Naive thymus-derived CD8-positive, alpha-beta T cell (primary cell): ENCODE measurements at regions not wholly inside any gene's neighbourhood (a gene's known extent, or its start where the extent isn't known, plus 50 kb on each side); places are given as distances from the start of the nearest gene placed in this dataset.
"Not testable (repeated sequence)": the region's sequence is repeated elsewhere in the genome, so short reads cannot be mapped to it uniquely, and the experiment has no call there.

Source experiments
- ATAC-seq, 2 donors: fragments of 150-1000 bp; cut with Tn5 transposase in 1 of 2; sonication (Bioruptor Pico), chemical (Tn5 transposase) in 1 of 2; 1 replicate in 1 of 2; 2 replicates in 1 of 2; pipeline ENCODE4 v1.10.0; 2021; ENCODE audit warnings: mild to moderate bottlenecking in 2 of 2, moderate library complexity in 2 of 2
- POLR2A ChIA-PET: fragments of 350-600 bp; sonication (Branson Sonifier 250); formaldehyde crosslinking; loops from one replicate; lab custom pipeline; 2021; ENCODE audit warnings: antibody characterized with exemption; lab: Charles Lee
- DNase-seq, 10 donors: peaks; one replicate each; pipeline versions ENCODE4 v3.0.0 to v3.0.0-alpha.2; 2020 to 2022
- H3K27ac Mint-ChIP-seq, 10 donors: one replicate each; pipeline ENCODE4 v1.8.0; 2020 to 2022; ENCODE audit warnings: mild to moderate bottlenecking in 10 of 10, mixed read lengths in 10 of 10, moderate library complexity in 4 of 10, inconsistent platforms in 1 of 10
- H3K27me3 Mint-ChIP-seq, 5 donors: one replicate each; pipeline ENCODE4 v1.8.0; 2021 to 2022; ENCODE audit warnings: mixed read lengths in 5 of 5
- H3K36me3 Mint-ChIP-seq, 3 donors: one replicate each; pipeline ENCODE4 v1.8.0; 2020 to 2022; ENCODE audit warnings: mixed read lengths in 3 of 3, mild to moderate bottlenecking in 2 of 3, inconsistent platforms in 1 of 3
- H3K4me1 Mint-ChIP-seq, 4 donors: one replicate each; pipeline ENCODE4 v1.8.0; 2021 to 2022; ENCODE audit warnings: mixed read lengths in 4 of 4
- H3K4me3 Mint-ChIP-seq, 10 donors: one replicate each; pipeline ENCODE4 v1.8.0; 2020 to 2022; ENCODE audit warnings: mild to moderate bottlenecking in 10 of 10, mixed read lengths in 10 of 10, moderate library complexity in 6 of 10, inconsistent platforms in 1 of 10
- H3K9me3 Mint-ChIP-seq, 9 donors: one replicate each; pipeline ENCODE4 v1.8.0; 2020 to 2022; ENCODE audit warnings: mixed read lengths in 9 of 9, mild to moderate bottlenecking in 3 of 9, inconsistent platforms in 1 of 9, moderate library complexity in 1 of 9

- H3K4me3 Mint-ChIP-seq: no peak overlapping the region
- peak overlapping the region in 2 of 10 donors; percentile 25 to 61 for H3K27ac Mint-ChIP-seq
- no peak for DNase-seq
Measured at GRCh38 chr7:121544726-121545125, 148.6 kb upstream of the FAM3C start.

GRCh38 chr7:121544238-121544637 lies 148.1 kb upstream of the FAM3C start:
- H3K9me3 Mint-ChIP-seq: no peaks in the 10 kb centered on the region
- peak overlapping the region in 1 of 10 donors; percentile 61 for H3K27ac Mint-ChIP-seq
- ATAC-seq: no peak
- no peaks in the 10 kb centered on the region for H3K36me3 Mint-ChIP-seq
- POLR2A ChIA-PET: interaction anchor here (0.7 to 1.3 kb wide), 2 partner anchors 177 to 602 kb away, joined by 4 to 5 read pairs; no protein-coding TSS in a partner anchor
- H3K4me3 Mint-ChIP-seq: no peak overlapping the region
- H3K27me3 Mint-ChIP-seq: no peaks in the 10 kb centered on the region
- peaks cover 0 to 16% (median 0%) of the 10 kb centered on the region in 4 donors for H3K4me1 Mint-ChIP-seq
- DNase-seq: no peak

More at GRCh38 chr7:121544726-121545125, 148.6 kb upstream of the FAM3C start:
- Mint-ChIP-seq H3K36me3 (no peaks in the 10 kb centered on the region), H3K9me3 (no peaks in the 10 kb centered on the region), H3K4me1 (peaks cover 0 to 16% (median 0%) of the 10 kb centered on the region in 4 donors), H3K27me3 (no peaks in the 10 kb centered on the region)
- POLR2A ChIA-PET: interaction anchor here (0.7 to 1.3 kb wide), 2 partner anchors 177 to 602 kb away, joined by 4 to 5 read pairs; no protein-coding TSS in a partner anchor
- no peak for ATAC-seq

- DNase-seq (no peak), ATAC-seq (no peak)
- no peaks in the 10 kb centered on the region for H3K9me3 Mint-ChIP-seq
- H3K4me3 Mint-ChIP-seq: no peak overlapping the region
- H3K4me1 Mint-ChIP-seq: peaks cover 0 to 16% (median 0%) of the 10 kb centered on the region in 4 donors
- H3K27ac Mint-ChIP-seq: no peak overlapping the region
- H3K27me3 Mint-ChIP-seq: peaks cover 2 to 15% (median 4%) of the 10 kb centered on the region in 5 donors
- POLR2A ChIA-PET: no interaction called here
- H3K36me3 Mint-ChIP-seq: no peaks in the 10 kb centered on the region
Measured at GRCh38 chr7:121541457-121541856, 145.3 kb upstream of the FAM3C start.

GRCh38 chr7:121540138-121540537 lies 144.0 kb upstream of the FAM3C start:
- no peak overlapping the region for H3K27ac Mint-ChIP-seq
- H3K4me1 Mint-ChIP-seq: peaks cover 0 to 5% (median 0%) of the 10 kb centered on the region in 4 donors
- no peak for DNase-seq
- no peak overlapping the region for H3K4me3 Mint-ChIP-seq
- H3K27me3 Mint-ChIP-seq: peaks cover 2 to 15% (median 4%) of the 10 kb centered on the region in 5 donors
- POLR2A ChIA-PET: no interaction called here
- H3K9me3 Mint-ChIP-seq: no peaks in the 10 kb centered on the region
- no peak for ATAC-seq
- no peaks in the 10 kb centered on the region for H3K36me3 Mint-ChIP-seq

- ATAC-seq: no peak
- H3K27me3 Mint-ChIP-seq: peaks cover 2 to 15% (median 5%) of the 10 kb centered on the region in 5 donors
- no peaks in the 10 kb centered on the region for H3K4me1 Mint-ChIP-seq
- DNase-seq: no peak
- no peaks in the 10 kb centered on the region for H3K36me3 Mint-ChIP-seq
- POLR2A ChIA-PET: no interaction called here
- H3K9me3 Mint-ChIP-seq: no peaks in the 10 kb centered on the region
- H3K4me3 Mint-ChIP-seq: no peak overlapping the region
- no peak overlapping the region for H3K27ac Mint-ChIP-seq
Measured at GRCh38 chr7:121537031-121537430, 140.9 kb upstream of the FAM3C start.

- H3K27ac Mint-ChIP-seq: peak overlapping the region in 2 of 10 donors; percentile 73 to 85
- ATAC-seq (no peak), DNase-seq (no peak)
- peaks cover 0 to 13% (median 5%) of the 10 kb centered on the region in 5 donors for H3K27me3 Mint-ChIP-seq
- POLR2A ChIA-PET: no interaction called here
- no peak overlapping the region for H3K4me3 Mint-ChIP-seq
- no peaks in the 10 kb centered on the region for H3K36me3 Mint-ChIP-seq
- peaks cover 0 to 20% (median 3%) of the 10 kb centered on the region in 4 donors for H3K4me1 Mint-ChIP-seq
- no peaks in the 10 kb centered on the region for H3K9me3 Mint-ChIP-seq
Measured at GRCh38 chr7:121531175-121532070, 135.3 kb upstream of the FAM3C start.

GRCh38 chr7:121530227-121531174 lies 134.4 kb upstream of the FAM3C start:
- Mint-ChIP-seq H3K36me3 (no peaks in the 10 kb centered on the region), H3K4me3 (peak overlapping the region in 2 of 10 donors; percentile 16 to 48), H3K27ac (peak overlapping the region in 4 of 10 donors; percentile 9 to 85 (median 54)), H3K9me3 (no peaks in the 10 kb centered on the region), H3K27me3 (peaks cover 0 to 13% (median 7%) of the 10 kb centered on the region in 5 donors), H3K4me1 (peaks cover 0 to 20% (median 3%) of the 10 kb centered on the region in 4 donors)
- DNase-seq: peak in 3 of 10 donors; percentile 3 to 36 (median 26)
- peak; percentile 44 to 79 for ATAC-seq
- POLR2A ChIA-PET: no interaction called here

- no peak overlapping the region for H3K27ac Mint-ChIP-seq
- H3K4me3 Mint-ChIP-seq: no peak overlapping the region
- H3K4me1 Mint-ChIP-seq: peaks cover 0 to 20% (median 3%) of the 10 kb centered on the region in 4 donors
- H3K36me3 Mint-ChIP-seq: no peaks in the 10 kb centered on the region
- DNase-seq (no peak), ATAC-seq (no peak)
- POLR2A ChIA-PET: no interaction called here
- peaks cover 2 to 17% (median 7%) of the 10 kb centered on the region in 5 donors for H3K27me3 Mint-ChIP-seq
- no peaks in the 10 kb centered on the region for H3K9me3 Mint-ChIP-seq
Measured at GRCh38 chr7:121529003-121529402, 132.9 kb upstream of the FAM3C start.

GRCh38 chr7:121526210-121526609 lies 130.1 kb upstream of the FAM3C start:
- POLR2A ChIA-PET, H3K4me3 Mint-ChIP-seq, H3K9me3 Mint-ChIP-seq, ATAC-seq, H3K36me3 Mint-ChIP-seq, DNase-seq, H3K27ac Mint-ChIP-seq: not testable (repeated sequence)
- H3K4me1 Mint-ChIP-seq: peaks cover 0 to 15% (median 3%) of the 10 kb centered on the region in 4 donors
- H3K27me3 Mint-ChIP-seq: peaks cover 2 to 17% (median 9%) of the 10 kb centered on the region in 5 donors

- ATAC-seq: no peak
- POLR2A ChIA-PET: no interaction called here
- Mint-ChIP-seq H3K36me3 (no peaks in the 10 kb centered on the region), H3K9me3 (no peaks in the 10 kb centered on the region), H3K4me3 (no peak overlapping the region), H3K4me1 (peaks cover 0 to 6% (median under 1%) of the 10 kb centered on the region in 4 donors), H3K27me3 (peaks cover 2 to 17% (median 9%) of the 10 kb centered on the region in 5 donors), H3K27ac (no peak overlapping the region)
- no peak for DNase-seq
Measured at GRCh38 chr7:121525155-121525819, 129.2 kb upstream of the FAM3C start.

- Mint-ChIP-seq H3K4me1 (peaks cover 0 to 3% (median 0%) of the 10 kb centered on the region in 4 donors), H3K4me3 (no peak overlapping the region), H3K27me3 (peaks cover 0 to 9% (median 9%) of the 10 kb centered on the region in 5 donors), H3K27ac (no peak overlapping the region), H3K9me3 (no peaks in the 10 kb centered on the region), H3K36me3 (no peaks in the 10 kb centered on the region)
- POLR2A ChIA-PET: no interaction called here
- no peak for ATAC-seq
- DNase-seq: no peak
Measured at GRCh38 chr7:121521711-121522400, 125.7 kb upstream of the FAM3C start.
